ENCODE measurements at regions not wholly inside any gene's neighbourhood (a gene's known extent, or its start where the extent isn't known, plus 50 kb on each side); places are given as distances from the start of the nearest gene placed in this dataset.

- Histone ChIP-seq H4K20me1 (ENCODE audit: insufficient read depth) (no peaks in the 10 kb centered on the region), H3K27ac (no peak overlapping the region), H3K4me2 (ENCODE audit: unreplicated experiment) (no peak overlapping the region), H3K79me2 (ENCODE audit: insufficient read depth) (no peaks in the 10 kb centered on the region), H3K4me3 (no peak overlapping the region), H2AFZ (no peak overlapping the region), H3K27me3 (replicated peaks; ENCODE audit: insufficient read depth) (no peaks in the 10 kb centered on the region), H3F3A (ENCODE audit: insufficient read depth) (no peaks in the 10 kb centered on the region), H3K36me3 (ENCODE audit: low read depth) (no peaks in the 10 kb centered on the region), H3K4me1 (ENCODE audit: insufficient read depth) (no peaks in the 10 kb centered on the region), H3K9me3 (ENCODE audit: low read depth) (no peaks in the 10 kb centered on the region), H3K9ac (no peak overlapping the region), H3K9me2 (ENCODE audit: insufficient read depth) (no peaks in the 10 kb centered on the region)
- in situ Hi-C loops (cut with MboI), result no loop called here
- DNase-seq, result no peak
- 76 to 82% methylated on average over 13 of the region's 13 CpGs for WGBS, 2 experiments (ENCODE audit: low coverage in 1 of 2, low lambda C conversion rate in 2 of 2, missing lambda C conversion rate in 2 of 2)
- TF ChIP-seq EZH2 (IDR thresholded peaks at IDR 0.05; ENCODE audit: insufficient read depth, poor library complexity, severe bottlenecking), result no peak
- no peak for TF ChIP-seq EZH2phosphoT487 (IDR thresholded peaks at IDR 0.05; ENCODE audit: insufficient read depth, low read depth)
Measured at GRCh38 chr2:59926731-59927130, 626.7 kb downstream of the BCL11A start.

GRCh38 chr2:59925321-59925720 is 628.1 kb downstream of the BCL11A start:
- Histone ChIP-seq H3K79me2 (ENCODE audit: insufficient read depth) (no peaks in the 10 kb centered on the region), H3K4me3 (no peak overlapping the region), H3K27me3 (replicated peaks; ENCODE audit: insufficient read depth) (no peaks in the 10 kb centered on the region), H3K9me2 (ENCODE audit: insufficient read depth) (no peaks in the 10 kb centered on the region), H3K27ac (no peak overlapping the region), H3K9me3 (ENCODE audit: low read depth) (no peaks in the 10 kb centered on the region), H2AFZ (no peak overlapping the region), H3K9ac (no peak overlapping the region), H3F3A (ENCODE audit: insufficient read depth) (no peaks in the 10 kb centered on the region), H3K4me2 (ENCODE audit: unreplicated experiment) (no peak overlapping the region), H3K4me1 (ENCODE audit: insufficient read depth) (no peaks in the 10 kb centered on the region), H4K20me1 (ENCODE audit: insufficient read depth) (no peaks in the 10 kb centered on the region), H3K36me3 (ENCODE audit: low read depth) (no peaks in the 10 kb centered on the region)
- TF ChIP-seq EZH2phosphoT487 (IDR thresholded peaks at IDR 0.05; ENCODE audit: insufficient read depth, low read depth), result no peak
- no peak for TF ChIP-seq EZH2 (IDR thresholded peaks at IDR 0.05; ENCODE audit: insufficient read depth, poor library complexity, severe bottlenecking)
- WGBS, 2 experiments (ENCODE audit: low coverage in 1 of 2, low lambda C conversion rate in 2 of 2, missing lambda C conversion rate in 2 of 2), result 5 to 7% methylated on average over 1 of the region's 1 CpG
- no peak for DNase-seq
- in situ Hi-C loops (cut with MboI), result no loop called here

GRCh38 chr2:59924346-59924745 is 629.1 kb downstream of the BCL11A start:
- WGBS, 2 experiments (ENCODE audit: low coverage in 1 of 2, low lambda C conversion rate in 2 of 2, missing lambda C conversion rate in 2 of 2), result 0% methylated on average over 1 of the region's 1 CpG
- Histone ChIP-seq H3K4me3 (no peak overlapping the region), H3F3A (ENCODE audit: insufficient read depth) (no peaks in the 10 kb centered on the region), H3K9ac (no peak overlapping the region), H3K9me2 (ENCODE audit: insufficient read depth) (no peaks in the 10 kb centered on the region), H4K20me1 (ENCODE audit: insufficient read depth) (no peaks in the 10 kb centered on the region), H3K79me2 (ENCODE audit: insufficient read depth) (no peaks in the 10 kb centered on the region), H3K9me3 (ENCODE audit: low read depth) (no peaks in the 10 kb centered on the region), H3K27me3 (replicated peaks; ENCODE audit: insufficient read depth) (no peaks in the 10 kb centered on the region), H3K27ac (no peak overlapping the region), H3K4me2 (ENCODE audit: unreplicated experiment) (no peak overlapping the region), H2AFZ (no peak overlapping the region), H3K4me1 (ENCODE audit: insufficient read depth) (no peaks in the 10 kb centered on the region), H3K36me3 (ENCODE audit: low read depth) (no peaks in the 10 kb centered on the region)
- in situ Hi-C loops (cut with MboI), result no loop called here
- DNase-seq, result no peak
- TF ChIP-seq EZH2 (IDR thresholded peaks at IDR 0.05; ENCODE audit: insufficient read depth, poor library complexity, severe bottlenecking), result no peak
- TF ChIP-seq EZH2phosphoT487 (IDR thresholded peaks at IDR 0.05; ENCODE audit: insufficient read depth, low read depth), result no peak

GRCh38 chr2:59922450-59922849 is 631.0 kb downstream of the BCL11A start:
- no peaks in the 10 kb centered on the region for H3K79me2 ChIP-seq (ENCODE audit: insufficient read depth)
- no peak for DNase-seq
- WGBS, 2 experiments (ENCODE audit: low coverage in 1 of 2, low lambda C conversion rate in 2 of 2, missing lambda C conversion rate in 2 of 2), result 62 to 63% methylated on average over 4 of the region's 4 CpGs
- no peak for TF ChIP-seq EZH2phosphoT487 (IDR thresholded peaks at IDR 0.05; ENCODE audit: insufficient read depth, low read depth)
- no peak for TF ChIP-seq EZH2 (IDR thresholded peaks at IDR 0.05; ENCODE audit: insufficient read depth, poor library complexity, severe bottlenecking)
- in situ Hi-C loops (cut with MboI), result no loop called here
- no peaks in the 10 kb centered on the region for H3K9me3 ChIP-seq (ENCODE audit: low read depth)
- no peaks in the 10 kb centered on the region for H4K20me1 ChIP-seq (ENCODE audit: insufficient read depth)
- no peak overlapping the region for H3K9ac ChIP-seq
- H3K4me3 ChIP-seq, result no peak overlapping the region
- no peaks in the 10 kb centered on the region for H3F3A ChIP-seq (ENCODE audit: insufficient read depth)
- no peaks in the 10 kb centered on the region for H3K36me3 ChIP-seq (ENCODE audit: low read depth)
- H3K4me2 ChIP-seq (ENCODE audit: unreplicated experiment), result no peak overlapping the region
- no peaks in the 10 kb centered on the region for H3K27me3 ChIP-seq (replicated peaks; ENCODE audit: insufficient read depth)
- no peak overlapping the region for H3K27ac ChIP-seq
- no peaks in the 10 kb centered on the region for H3K9me2 ChIP-seq (ENCODE audit: insufficient read depth)
- no peaks in the 10 kb centered on the region for H3K4me1 ChIP-seq (ENCODE audit: insufficient read depth)
- H2AFZ ChIP-seq, result no peak overlapping the region

- TF ChIP-seq EZH2phosphoT487 (IDR thresholded peaks at IDR 0.05; ENCODE audit: insufficient read depth, low read depth) (no peak), EZH2 (IDR thresholded peaks at IDR 0.05; ENCODE audit: insufficient read depth, poor library complexity, severe bottlenecking) (no peak)
- H2AFZ ChIP-seq, result no peak overlapping the region
- no peaks in the 10 kb centered on the region for H3F3A ChIP-seq (ENCODE audit: insufficient read depth)
- no peak for DNase-seq
- H3K4me2 ChIP-seq (ENCODE audit: unreplicated experiment), result no peak overlapping the region
- H3K27ac ChIP-seq, result no peak overlapping the region
- H3K27me3 ChIP-seq (replicated peaks; ENCODE audit: insufficient read depth), result no peaks in the 10 kb centered on the region
- in situ Hi-C loops (cut with MboI), result no loop called here
- no peak overlapping the region for H3K9ac ChIP-seq
- no peaks in the 10 kb centered on the region for H3K79me2 ChIP-seq (ENCODE audit: insufficient read depth)
- H3K9me2 ChIP-seq (ENCODE audit: insufficient read depth), result no peaks in the 10 kb centered on the region
- 30 to 34% methylated on average over 4 of the region's 4 CpGs for WGBS, 2 experiments (ENCODE audit: low coverage in 1 of 2, low lambda C conversion rate in 2 of 2, missing lambda C conversion rate in 2 of 2)
- no peaks in the 10 kb centered on the region for H4K20me1 ChIP-seq (ENCODE audit: insufficient read depth)
- no peak overlapping the region for H3K4me3 ChIP-seq
- H3K4me1 ChIP-seq (ENCODE audit: insufficient read depth), result no peaks in the 10 kb centered on the region
- no peaks in the 10 kb centered on the region for H3K36me3 ChIP-seq (ENCODE audit: low read depth)
- no peaks in the 10 kb centered on the region for H3K9me3 ChIP-seq (ENCODE audit: low read depth)
Measured at GRCh38 chr2:59921743-59922142, 631.7 kb downstream of the BCL11A start.

Measured in GM23248 (cell line).